H9 (cell line): ENCODE measurements at regions not wholly inside any gene's neighbourhood (a gene's known extent, or its start where the extent isn't known, plus 50 kb on each side); places are given as distances from the start of the nearest gene placed in this dataset.

Source experiments
- DNase-seq: peaks from one replicate; pipeline ENCODE4 v3.0.0-alpha.2; 2017
- H2AFZ ChIP-seq: one replicate; pipeline ENCODE4 v1.6.1; 2013; ENCODE audit warnings: mild to moderate bottlenecking, low read length, control low read depth, moderate library complexity
- H2AK5ac ChIP-seq: 2 replicates; pipeline ENCODE4 v1.6.1; 2013; ENCODE audit warnings: low read length, control low read depth, mixed read lengths; ENCODE audit not compliant: insufficient read length
- H2BK120ac ChIP-seq: one replicate; pipeline ENCODE4 v1.6.1; 2013; ENCODE audit warnings: low read depth, mild to moderate bottlenecking, low read length, control low read depth, inconsistent platforms; ENCODE audit not compliant: poor library complexity, severe bottlenecking
- H2BK12ac ChIP-seq: 2 replicates; pipeline ENCODE4 v1.6.1; 2013; ENCODE audit warnings: low read length, control low read depth, mixed read lengths, low read depth; ENCODE audit not compliant: insufficient read length
- H2BK15ac ChIP-seq: 2 replicates; pipeline ENCODE4 v1.6.1; 2013; ENCODE audit warnings: low read depth, low read length, control low read depth
- H2BK20ac ChIP-seq: one replicate; pipeline ENCODE4 v1.6.1; 2013; ENCODE audit warnings: low read depth, mild to moderate bottlenecking, low read length, control low read depth, inconsistent platforms; ENCODE audit not compliant: poor library complexity, severe bottlenecking
- H2BK5ac ChIP-seq: 2 replicates; pipeline ENCODE4 v1.6.1; 2013; ENCODE audit warnings: low read length, control low read depth, mixed read lengths; ENCODE audit not compliant: insufficient read length
- H3K14ac ChIP-seq: 2 replicates; pipeline ENCODE4 v1.6.1; 2013; ENCODE audit warnings: low read length, control low read depth; ENCODE audit not compliant: insufficient read depth
- H3K18ac ChIP-seq: 2 replicates; pipeline ENCODE4 v1.6.1; 2013; ENCODE audit warnings: low read depth, mild to moderate bottlenecking, mixed read lengths, low read length, control low read depth; ENCODE audit not compliant: insufficient read length
- H3K23ac ChIP-seq: 2 replicates; pipeline ENCODE4 v1.6.1; 2013; ENCODE audit warnings: low read length, control low read depth, mixed read lengths, low read depth; ENCODE audit not compliant: insufficient read length
- H3K23me2 ChIP-seq: 2 replicates; pipeline ENCODE4 v1.6.1; 2013; ENCODE audit warnings: low read depth, mild to moderate bottlenecking, mixed read lengths, low read length, control low read depth; ENCODE audit not compliant: insufficient read length, poor library complexity, severe bottlenecking
- H3K27ac ChIP-seq: 2 replicates; pipeline ENCODE4 v1.5.1; 2013; ENCODE audit warnings: low read length, control low read depth, mixed read lengths, low read depth; ENCODE audit not compliant: insufficient read length
- H3K27me3 ChIP-seq: 2 replicates; pipeline ENCODE4 v1.6.1; 2013; ENCODE audit warnings: low read length, control low read depth, inconsistent platforms; ENCODE audit not compliant: insufficient read depth
- H3K4ac ChIP-seq: 2 replicates; pipeline ENCODE4 v1.6.1; 2013; ENCODE audit warnings: low read depth, mild to moderate bottlenecking, control low read depth, inconsistent platforms, low read length, moderate library complexity
- H3K4me1 ChIP-seq: 2 replicates; pipeline ENCODE4 v1.6.1; 2013; ENCODE audit warnings: low read length, control low read depth, inconsistent platforms; ENCODE audit not compliant: insufficient read depth
- H3K4me2 ChIP-seq: 2 replicates; pipeline ENCODE4 v1.6.1; 2013; ENCODE audit warnings: low read length, control low read depth, mixed read lengths; ENCODE audit not compliant: insufficient read length, insufficient read depth
- H3K56ac ChIP-seq: 2 replicates; pipeline ENCODE4 v1.6.1; 2013; ENCODE audit warnings: low read depth, mild to moderate bottlenecking, mixed read lengths, low read length, control low read depth; ENCODE audit not compliant: insufficient read length
- H3K79me1 ChIP-seq: 2 replicates; pipeline ENCODE4 v1.6.1; 2013; ENCODE audit warnings: low read depth, mild to moderate bottlenecking, moderate library complexity, low read length, control low read depth, inconsistent platforms; ENCODE audit not compliant: insufficient read depth, poor library complexity, severe bottlenecking
- H3K79me2 ChIP-seq: 2 replicates; pipeline ENCODE4 v1.6.1; 2013; ENCODE audit warnings: low read length, control low read depth, inconsistent platforms; ENCODE audit not compliant: insufficient read depth
- H3K9ac ChIP-seq: 2 replicates; pipeline ENCODE4 v1.6.1; 2013; ENCODE audit warnings: low read length, control low read depth, mixed read lengths; ENCODE audit not compliant: insufficient read length; ENCODE audit errors: extremely low read depth
- H3K9me3 ChIP-seq: one replicate; pipeline ENCODE4 v1.6.1; 2013; ENCODE audit warnings: low read depth, low read length, inconsistent platforms; ENCODE audit not compliant: control insufficient read depth
- H3T11ph ChIP-seq: one replicate; pipeline ENCODE4 v1.6.1; 2013; ENCODE audit warnings: mild to moderate bottlenecking, low read length, control low read depth, inconsistent platforms
- H4K20me1 ChIP-seq: one replicate; pipeline ENCODE4 v1.6.1; 2013; ENCODE audit not compliant: control insufficient read depth, insufficient read length, insufficient read depth
- H4K5ac ChIP-seq: 2 replicates; pipeline ENCODE4 v1.6.1; 2013; ENCODE audit warnings: low read depth, mild to moderate bottlenecking, mixed read lengths, low read length, control low read depth; ENCODE audit not compliant: insufficient read length
- H4K8ac ChIP-seq: replicated peaks from 2 replicates; pipeline ENCODE4 v1.6.1; 2013; ENCODE audit warnings: low read length, control low read depth, mixed read lengths, low read depth; ENCODE audit not compliant: insufficient read length
- H4K91ac ChIP-seq: 2 replicates; pipeline ENCODE4 v1.6.1; 2013; ENCODE audit warnings: low read depth, mild to moderate bottlenecking, moderate library complexity, mixed read lengths, low read length, control low read depth; ENCODE audit not compliant: insufficient read length
- H3K27ac Mint-ChIP-seq, 3 experiments: 2 replicates in 2 of 3; 3 replicates in 1 of 3; pipeline ENCODE4 v1.8.0; 2020 to 2021; ENCODE audit warnings: mixed read lengths in 3 of 3, mild to moderate bottlenecking in 1 of 3, moderate library complexity in 1 of 3
- H3K27me3 Mint-ChIP-seq: 2 replicates; pipeline ENCODE4 v1.8.0; 2021; ENCODE audit warnings: low read depth, mild to moderate bottlenecking, moderate library complexity, mixed read lengths
- H3K36me3 Mint-ChIP-seq, 3 experiments: 2 replicates in 2 of 3; 3 replicates in 1 of 3; pipeline ENCODE4 v1.8.0; 2020 to 2021; ENCODE audit warnings: low read depth in 3 of 3, mixed read lengths in 3 of 3; ENCODE audit not compliant: insufficient read depth in 1 of 3
- H3K4me1 Mint-ChIP-seq, 2 experiments: 2 replicates each; pipeline ENCODE4 v1.8.0; 2020; ENCODE audit warnings: mixed read lengths in 2 of 2
- H3K4me3 Mint-ChIP-seq, 2 experiments: 2 replicates in 1 of 2; 3 replicates in 1 of 2; pipeline ENCODE4 v1.8.0; 2020 to 2021; ENCODE audit warnings: mild to moderate bottlenecking in 2 of 2, mixed read lengths in 2 of 2, moderate library complexity in 1 of 2
- H3K9me3 Mint-ChIP-seq, 2 experiments: 2 replicates in 1 of 2; 3 replicates in 1 of 2; pipeline ENCODE4 v1.8.0; 2020; ENCODE audit warnings: mild to moderate bottlenecking in 2 of 2, mixed read lengths in 2 of 2, moderate library complexity in 1 of 2
- CTCF ChIP-seq: fragments of 200-600 bp; sonication (generic); conservative IDR thresholded peaks from 3 replicates; pipeline ENCODE4 v1.8.0; 2021; ENCODE audit warnings: antibody characterized with exemption, mild to moderate bottlenecking
- WGBS: extraction: QIAGEN DNeasy Blood & Tissue Kit; methylation state at CpG from one replicate; pipeline ENCODE4 v1.1.7; 2013; ENCODE audit warnings: missing lambda C conversion rate, low lambda C conversion rate, mixed read lengths; ENCODE audit not compliant: insufficient read length; ENCODE audit errors: extremely low coverage; 5-methylcytosine and 5-hydroxymethylcytosine counted together

DNA sequence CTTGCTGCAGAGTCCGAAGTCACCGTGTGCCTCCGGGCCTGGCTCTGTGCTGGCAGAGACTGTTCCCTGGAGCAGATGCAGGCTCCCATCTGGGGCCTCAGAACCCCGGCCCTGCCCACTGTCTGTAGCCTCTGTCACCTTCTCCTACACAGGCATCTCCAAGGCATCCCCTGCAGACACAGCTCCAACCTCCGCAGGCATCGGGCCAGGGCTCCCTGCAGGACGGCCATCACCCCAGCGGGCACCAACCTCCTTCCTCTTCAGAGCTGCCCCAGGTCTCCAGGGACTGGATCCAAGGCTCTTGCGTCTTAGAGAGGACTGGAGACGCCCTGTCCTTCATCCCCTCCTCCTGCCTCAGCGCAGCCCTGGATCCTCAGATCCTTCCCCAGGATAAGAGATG, 69.9 kb upstream of the MYL10 start:
- no peak overlapping the region for H3K9ac ChIP-seq
- no peak overlapping the region for H4K8ac ChIP-seq

More for the DNA sequence above, 69.9 kb upstream of the MYL10 start:
- Histone ChIP-seq H3K23ac (no peak overlapping the region), H2BK5ac (no peak overlapping the region), H2BK120ac (no peak overlapping the region), H3K79me2 (no peaks in the 10 kb centered on the region), H2BK20ac (no peak overlapping the region), H3K27me3 (no peaks in the 10 kb centered on the region), H3K18ac (no peak overlapping the region), H3K23me2 (no peaks in the 10 kb centered on the region), H3K14ac (no peak overlapping the region), H4K5ac (no peak overlapping the region), H3K56ac (no peak overlapping the region), H2BK15ac (no peak overlapping the region), H3K9me3 (no peaks in the 10 kb centered on the region), H3K27ac (no peak overlapping the region), H3K4ac (no peak overlapping the region), H2BK12ac (no peak overlapping the region), H3K79me1 (no peaks in the 10 kb centered on the region), H2AFZ (no peak overlapping the region), H3K4me1 (no peaks in the 10 kb centered on the region; the same call in 1 of the 2 replicates), H4K91ac (no peak overlapping the region), H4K20me1 (no peaks in the 10 kb centered on the region), H3T11ph (no peak overlapping the region), H2AK5ac (no peak overlapping the region), H3K4me2 (no peak overlapping the region)
- DNase-seq, result no peak
- H3K27me3 Mint-ChIP-seq, result peaks cover 2% of the 10 kb centered on the region; the same call in 1 of the 2 replicates
- H3K27ac Mint-ChIP-seq, result no peak overlapping the region; a peak in 1 of 7 replicates
- peaks cover 2 to 3% of the 10 kb centered on the region in 2 experiments; a peak in 3 of 4 replicates for H3K4me1 Mint-ChIP-seq
- WGBS, result no CpG with 5 or more reads among the region's 11 CpGs
- no peaks in the 10 kb centered on the region; a peak in 1 of 5 replicates for H3K9me3 Mint-ChIP-seq
- no peak for TF ChIP-seq CTCF
- H3K4me3 Mint-ChIP-seq, result no peak overlapping the region
- no peaks in the 10 kb centered on the region for H3K36me3 Mint-ChIP-seq
